GM18511 (cell line): ENCODE measurements at regions not wholly inside any gene's neighbourhood (a gene's known extent, or its start where the extent isn't known, plus 50 kb on each side); places are given as distances from the start of the nearest gene placed in this dataset.

Experiments
- ATAC-seq: cut with Tn5 transposase; IDR thresholded peaks from one replicate; pipeline ENCODE4 v1.9.1; 2021; ENCODE audit warnings: mild to moderate bottlenecking, moderate library complexity; ENCODE audit not compliant: unreplicated experiment

- no peak for ATAC-seq
Observed at GRCh38 chr12:77630790-77631445, 199.8 kb upstream of the NAV3 start.

DNA sequence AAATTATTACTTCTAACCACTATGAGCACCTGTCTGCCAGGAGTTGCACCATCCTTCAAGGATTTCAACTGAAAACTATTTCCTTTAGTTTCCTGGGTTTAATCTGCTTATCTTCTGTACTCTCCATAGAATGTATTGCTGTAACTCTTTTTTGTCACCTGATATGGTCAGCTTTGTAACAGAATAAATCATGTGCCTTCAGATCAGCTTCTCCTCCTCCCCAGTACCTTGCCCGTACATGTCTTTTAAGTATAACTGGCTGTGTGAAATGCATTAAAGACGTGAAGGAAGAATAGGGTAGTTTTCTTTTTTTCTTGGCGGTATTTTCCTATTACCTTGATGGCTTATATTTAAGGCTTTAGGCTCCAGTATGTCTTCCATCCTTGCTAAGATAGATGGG is 200.3 kb upstream of the NAV3 start:
- no peak for ATAC-seq

- ATAC-seq: no peak
Observed at GRCh38 chr12:77629141-77629540, 201.6 kb upstream of the NAV3 start.

DNA sequence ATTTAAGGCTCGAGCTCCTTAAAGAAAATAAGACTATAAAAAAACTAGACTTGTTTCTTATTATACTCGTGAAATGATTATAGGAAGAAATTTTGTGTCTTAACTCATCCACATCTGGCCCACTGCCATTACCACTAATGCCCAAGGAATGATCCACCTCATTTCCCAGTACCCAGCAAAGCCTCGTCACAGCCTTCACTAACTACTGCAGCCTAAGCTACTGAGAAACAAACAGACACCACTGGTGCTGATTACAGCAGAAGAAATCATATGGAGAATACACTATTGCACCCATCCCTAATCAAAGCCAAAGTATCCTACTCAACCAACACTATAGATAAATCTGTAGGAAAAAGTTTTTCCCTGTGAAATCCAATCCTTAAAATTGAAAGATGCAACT is 205.3 kb upstream of the NAV3 start:
- no peak for ATAC-seq

GRCh38 chr12:77619425-77619824 is 211.3 kb upstream of the NAV3 start:
- ATAC-seq: no peak

- no peak for ATAC-seq
Observed at GRCh38 chr12:77617818-77618217, 212.9 kb upstream of the NAV3 start.

DNA sequence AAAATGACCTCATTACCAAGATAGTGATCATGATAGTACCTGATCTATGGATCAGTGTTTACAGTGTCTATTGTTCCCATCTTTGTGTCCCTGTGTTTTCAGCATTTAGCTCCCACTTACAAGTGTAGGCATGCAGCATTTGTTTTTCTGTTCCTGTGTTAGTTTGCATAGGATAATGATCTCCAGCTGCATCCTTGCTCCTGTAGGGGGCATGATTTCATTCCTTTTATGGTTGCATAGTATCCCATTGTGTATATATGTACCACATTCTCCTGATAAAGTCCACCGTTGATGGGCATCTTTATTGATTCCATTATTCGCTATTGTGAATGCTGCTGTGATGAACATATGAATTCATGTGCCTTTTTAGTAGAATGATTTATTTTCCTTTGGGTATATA is 215.4 kb upstream of the NAV3 start:
- no peak for ATAC-seq

- ATAC-seq: no peak
Observed at GRCh38 chr12:77613411-77613810, 217.3 kb upstream of the NAV3 start.

- peak; percentile 37 for ATAC-seq
Observed at GRCh38 chr12:77610446-77610845, 220.2 kb upstream of the NAV3 start.

DNA sequence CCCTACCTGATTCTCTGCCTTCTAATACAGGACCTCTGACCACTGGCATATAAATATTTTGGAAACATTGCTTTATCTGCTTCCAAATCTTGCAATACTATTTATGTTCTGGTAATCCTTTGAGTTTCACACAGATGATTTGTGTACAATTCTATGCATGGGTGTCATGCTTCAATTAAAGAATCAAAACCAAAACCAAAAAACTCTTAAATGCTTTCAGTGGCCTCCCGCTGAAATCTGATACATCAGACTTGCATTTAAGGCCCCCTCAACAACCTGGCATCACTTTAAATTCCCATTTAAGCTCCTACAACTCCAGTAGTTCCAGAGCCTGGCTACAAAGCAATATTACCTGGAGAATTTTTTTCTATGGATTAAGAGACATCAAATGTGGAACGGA is 221.7 kb upstream of the NAV3 start:
- ATAC-seq: no peak

DNA sequence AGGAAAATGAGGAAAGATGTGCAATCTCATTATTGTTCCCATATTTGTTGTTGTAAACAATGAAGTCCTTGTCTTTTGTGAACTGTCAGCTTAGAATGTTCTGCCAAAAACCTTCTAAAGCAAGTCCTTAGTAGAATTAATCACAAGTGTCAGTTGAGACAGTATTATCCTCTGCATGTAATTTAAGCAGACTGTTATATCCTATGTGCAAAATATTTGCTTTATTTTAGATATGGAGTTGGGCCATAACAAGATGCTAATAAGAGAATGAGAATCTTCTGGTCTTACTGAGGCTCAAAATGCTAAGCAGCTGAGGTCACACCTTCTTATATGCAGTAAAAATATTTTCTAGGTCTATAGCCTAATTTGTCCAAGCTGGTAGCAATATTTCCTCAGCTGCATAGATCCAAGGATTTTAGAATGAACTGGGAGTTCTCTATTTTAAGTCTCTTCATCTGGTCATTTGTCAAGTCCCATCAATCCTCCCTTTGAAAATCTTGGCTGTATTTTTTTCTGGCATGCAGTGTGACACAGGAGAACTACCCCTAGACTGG is 222.3 kb upstream of the NAV3 start:
- ATAC-seq: no peak

DNA sequence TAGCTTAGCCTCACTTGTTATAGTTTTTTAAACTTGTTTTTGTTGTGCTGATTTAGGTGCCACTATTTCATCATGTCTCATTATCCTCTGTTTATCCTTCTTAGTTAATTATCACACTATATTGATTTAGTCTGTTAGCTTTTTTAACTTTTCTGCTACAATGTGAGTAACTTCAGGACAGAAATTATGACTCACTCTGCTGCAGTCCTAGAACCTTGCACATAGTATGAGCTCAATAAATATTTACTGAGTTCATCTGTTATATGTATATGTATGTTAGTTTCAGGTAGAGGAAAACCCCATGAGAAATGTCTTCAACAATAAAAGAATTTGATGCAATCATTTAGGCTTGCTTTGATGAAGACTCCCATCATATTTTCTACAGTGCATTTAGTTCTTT is 224.3 kb upstream of the NAV3 start:
- ATAC-seq: peak; percentile 46

- ATAC-seq: no peak
Observed at GRCh38 chr12:77603946-77604345, 226.7 kb upstream of the NAV3 start.

- ATAC-seq: peak; percentile 53
Observed at GRCh38 chr12:77601069-77601468, 229.6 kb upstream of the NAV3 start.

DNA sequence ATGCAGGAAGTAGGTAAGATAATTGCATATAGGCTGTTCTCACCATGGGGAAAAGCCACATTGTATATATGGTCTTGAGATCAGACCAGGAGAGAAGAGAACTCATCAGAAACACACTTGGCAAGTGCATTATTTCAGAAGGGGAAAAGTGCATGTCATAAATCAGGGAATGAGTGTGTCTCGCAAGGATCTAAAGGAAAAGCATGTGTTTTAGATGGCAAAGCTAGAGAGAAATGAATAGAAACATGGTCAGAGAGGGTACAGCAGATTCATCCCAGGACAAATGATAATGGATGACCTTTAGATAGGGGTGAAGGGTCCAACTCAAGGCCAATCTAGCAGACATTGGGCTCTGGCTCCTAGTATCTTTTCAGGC is 230.2 kb upstream of the NAV3 start:
- ATAC-seq: no peak

DNA sequence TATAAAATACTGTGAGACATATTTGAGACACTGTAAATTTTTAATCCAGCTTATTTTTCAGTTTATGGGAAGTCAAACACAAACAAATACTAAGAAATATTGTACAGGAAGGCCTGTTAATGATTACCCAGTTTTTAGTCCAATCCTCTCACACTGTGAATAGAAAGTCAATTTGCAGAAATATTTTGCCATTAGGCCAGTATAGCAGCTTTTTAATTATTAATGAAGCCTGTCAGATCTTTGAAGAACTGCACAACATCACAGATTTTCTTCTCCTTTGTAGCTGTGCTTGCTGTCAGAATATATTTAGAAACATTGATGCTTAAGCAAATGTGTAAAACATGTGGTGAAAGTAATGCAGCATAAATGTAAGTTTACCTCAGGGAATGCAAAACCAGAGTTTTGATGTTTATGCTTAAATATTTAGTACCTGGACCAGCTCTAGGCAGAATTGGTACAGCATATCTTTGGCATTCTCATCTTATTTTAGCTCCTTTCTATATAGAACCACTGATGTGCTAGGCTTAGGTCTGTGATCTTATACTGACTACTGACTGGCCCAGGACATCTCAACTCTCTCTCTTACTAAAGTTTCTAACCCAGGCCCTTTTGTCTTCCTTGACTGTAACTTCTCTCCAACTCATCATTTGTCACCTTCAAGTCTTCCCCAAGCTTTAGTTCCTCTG is 230.8 kb upstream of the NAV3 start:
- ATAC-seq: peak; percentile 84

- ATAC-seq: no peak
Observed at GRCh38 chr12:77594366-77594765, 236.3 kb upstream of the NAV3 start.

DNA sequence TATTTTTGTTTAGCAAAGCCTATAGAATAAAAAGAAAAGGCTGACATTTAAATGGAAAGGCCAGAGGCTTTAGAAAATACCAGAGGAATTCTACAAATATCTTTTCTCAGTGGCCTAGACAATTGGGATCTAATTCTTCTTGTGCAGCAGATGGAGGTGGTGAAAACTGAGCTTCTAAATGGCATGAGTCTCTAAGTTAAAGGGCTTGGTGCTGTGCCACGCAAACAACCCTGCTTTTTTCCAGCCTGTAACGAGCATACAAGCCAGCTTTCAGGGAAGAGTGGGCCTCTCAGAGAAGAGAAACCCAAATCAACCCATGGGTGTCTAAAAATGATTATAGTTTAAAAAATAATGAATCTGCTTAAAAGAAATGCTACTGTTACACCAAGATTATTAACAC is 237.9 kb upstream of the NAV3 start:
- no peak for ATAC-seq

- ATAC-seq: no peak
Observed at GRCh38 chr12:77591959-77592743, 238.5 kb upstream of the NAV3 start.

- ATAC-seq: no peak
Observed at GRCh38 chr12:77590306-77590705, 240.4 kb upstream of the NAV3 start.

- no peak for ATAC-seq
Observed at GRCh38 chr12:77584860-77585259, 245.8 kb upstream of the NAV3 start.
